DND-41 (cell line): ENCODE measurements at regions not wholly inside any gene's neighbourhood (a gene's known extent, or its start where the extent isn't known, plus 50 kb on each side); places are given as distances from the start of the nearest gene placed in this dataset.

Experiments
- CTCF ChIP-seq: IDR thresholded peaks from 2 replicates; pipeline ENCODE4 v1.5.1; 2012; ENCODE audit warnings: borderline replicate concordance, low read length, moderate library complexity, mild to moderate bottlenecking; ENCODE audit not compliant: poor library complexity, severe bottlenecking; ENCODE audit errors: extremely low read depth
- EZH2 ChIP-seq: IDR thresholded peaks from 3 replicates; pipeline ENCODE4 v1.6.1; 2012; ENCODE audit warnings: borderline replicate concordance, low read depth, mild to moderate bottlenecking, moderate library complexity, low read length, inconsistent platforms; ENCODE audit not compliant: severe bottlenecking

GRCh38 chr16:86396901-86397311, 113.4 kb upstream of the FOXF1 start:
- TF ChIP-seq CTCF: no peak
- no peak for TF ChIP-seq EZH2
